Esophagus muscularis mucosa (tissue), 3 donors: ENCODE measurements at regions not wholly inside any gene's neighbourhood (a gene's known extent, or its start where the extent isn't known, plus 50 kb on each side); places are given as distances from the start of the nearest gene placed in this dataset.

ENCODE experiments used
- CTCF ChIP-seq, 3 experiments: fragments of 200-600 bp in 2 of 3; fragments of 450-650 bp in 1 of 3; sonication (generic) in 2 of 3; IDR thresholded peaks; one replicate each; pipeline ENCODE4 v1.5.1; 2017 to 2019; ENCODE audit warnings: antibody characterized with exemption in 3 of 3, mild to moderate bottlenecking in 2 of 3, moderate library complexity in 1 of 3
- POLR2A ChIP-seq: fragments of 450-650 bp; IDR thresholded peaks from one replicate; pipeline ENCODE4 v1.6.1; 2017; ENCODE audit warnings: antibody characterized with exemption, moderate library complexity, mild to moderate bottlenecking, low read depth

- TF ChIP-seq CTCF (IDR thresholded peaks at IDR 0.05), result no peak
- TF ChIP-seq POLR2A, result no peak
Measured at GRCh38 chr1:234915924-234916675, 212.5 kb downstream of the TOMM20 start.
